ENCODE measurements at regions not wholly inside any gene's neighbourhood (a gene's known extent, or its start where the extent isn't known, plus 50 kb on each side); places are given as distances from the start of the nearest gene placed in this dataset.

DNA sequence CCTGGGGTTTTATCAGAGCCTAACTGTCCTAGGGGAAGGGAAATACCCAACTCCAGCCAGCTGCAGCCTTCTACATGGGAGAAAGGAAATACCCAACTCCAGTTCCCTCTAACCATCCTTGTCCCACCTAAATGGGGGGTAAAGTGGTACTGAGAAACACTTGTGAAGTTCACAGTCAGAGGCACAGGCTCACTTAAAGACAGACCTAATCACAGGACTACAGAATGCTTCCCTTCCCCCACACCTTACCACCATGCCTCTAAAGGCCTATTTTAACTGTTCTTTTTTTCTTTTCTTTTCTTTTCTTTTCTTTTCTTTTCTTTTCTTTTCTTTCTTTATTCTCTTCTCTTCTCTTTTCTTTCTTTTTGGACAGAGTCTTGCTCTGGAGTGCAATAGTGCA lies 324.6 kb downstream of the SPATA17 start:
- TF ChIP-seq GATA3 (IDR thresholded peaks at IDR 0.05; ENCODE audit: low read depth, low read length) (no peak), GATA2 (IDR thresholded peaks at IDR 0.05; ENCODE audit: low read depth, low read length) (no peak)
